Psoas muscle (tissue), 7 donors: ENCODE measurements at regions not wholly inside any gene's neighbourhood (a gene's known extent, or its start where the extent isn't known, plus 50 kb on each side); places are given as distances from the start of the nearest gene placed in this dataset.

Experiments
- ATAC-seq, 4 donors: fragments of 200-7000 bp; cut with Tn5 transposase; one replicate each; pipeline ENCODE4 v1.9.1; 2020; ENCODE audit warnings: moderate library complexity in 3 of 4, mild to moderate bottlenecking in 2 of 4
- DNase-seq, 2 donors: peaks; one replicate each; pipeline ENCODE4 v3.0.0-alpha.2; 2020
- H3K27ac ChIP-seq: fragments of 200-600 bp; one replicate; pipeline ENCODE4 v1.8.0; 2022
- H3K27me3 ChIP-seq, 3 donors: fragments of 200-600 bp in 1 of 3; one replicate each; pipeline versions ENCODE4 v1.6.1 to v1.8.0; 2013 to 2022; ENCODE audit warnings: low read length in 2 of 3, mild to moderate bottlenecking in 2 of 3, moderate library complexity in 1 of 3; ENCODE audit not compliant: insufficient read depth in 3 of 3
- H3K36me3 ChIP-seq, 2 donors: fragments of 200-600 bp in 1 of 2; one replicate each; pipeline versions ENCODE4 v1.6.1 to v1.8.0; 2013 to 2022; ENCODE audit warnings: low read depth in 1 of 2, mild to moderate bottlenecking in 1 of 2, moderate library complexity in 1 of 2; ENCODE audit not compliant: insufficient read depth in 1 of 2
- H3K4me1 ChIP-seq: fragments of 200-600 bp; one replicate; pipeline ENCODE4 v1.8.0; 2022
- H3K4me3 ChIP-seq: fragments of 200-600 bp; one replicate; pipeline ENCODE4 v1.8.0; 2022; ENCODE audit warnings: mild to moderate bottlenecking
- H3K9me3 ChIP-seq: fragments of 200-600 bp; one replicate; pipeline ENCODE4 v1.8.0; 2022
- WGBS, 3 donors: extraction: QIAGEN DNeasy Blood & Tissue Kit; methylation state at CpG; one replicate each; pipeline versions ENCODE4 v1.1.6 to v1.1.7; 2013; 5-methylcytosine and 5-hydroxymethylcytosine counted together
- intact Hi-C, 2 donors: fragments of 100-400 bp; cut with DNase I; formaldehyde crosslinking; loops; one replicate each; pipeline versions ENCODE4 v1.11.0 to v1.14.2; 2022
- TF ChIP-seq, protein P1 (sequence below): fragments of 200-600 bp; IDR thresholded peaks from one replicate; pipeline ENCODE4 v1.8.0; 2022; ENCODE audit warnings: antibody characterized with exemption
- donor health status: healthy with polysubstance abuse.
- donor health status: DM: no; HTN: no; CAD: no; lungs with moderate emphysema.
- donor health status: Bipolar disorder and iron deficiency.
- donor health status: healthy.
- donor health status: DM: yes; HTN: yes; CAD: no.
- donor health status: DM: no; HTN: no; CAD: no.
- donor health status: DM: yes; HTN: yes; CAD: no.

DNA sequence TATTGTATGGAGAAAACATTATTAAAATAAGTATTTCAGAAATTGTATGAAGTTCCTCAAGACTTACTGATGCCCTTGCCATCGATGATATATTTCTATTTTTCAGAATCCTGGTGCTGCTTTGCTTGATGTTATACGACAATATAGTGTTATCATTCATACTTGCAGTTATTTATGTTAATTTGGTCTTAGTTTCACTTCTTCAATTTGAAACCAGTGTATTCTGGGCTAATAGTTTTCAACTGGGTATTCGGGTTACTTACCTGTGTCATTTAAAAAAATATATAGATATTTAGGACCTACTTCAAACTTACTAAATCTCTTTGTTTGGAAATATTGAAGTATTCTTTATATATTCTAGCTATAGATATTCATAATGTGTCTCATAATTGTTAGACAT, 1414.7 kb downstream of the C4orf33 start:
- no peak for DNase-seq
- Histone ChIP-seq H3K9me3 (no peaks in the 10 kb centered on the region), H3K36me3 (no peaks in the 10 kb centered on the region), H3K27me3 (no peaks in the 10 kb centered on the region), H3K4me1 (no peaks in the 10 kb centered on the region), H3K27ac (no peak overlapping the region), H3K4me3 (no peak overlapping the region)
- 87 to 90% (median 87%) methylated on average over 3 of the region's 3 CpGs for WGBS, 3 donors
- ATAC-seq = no peak
- intact Hi-C loops = no loop called here
- TF ChIP-seq, protein P1, sequence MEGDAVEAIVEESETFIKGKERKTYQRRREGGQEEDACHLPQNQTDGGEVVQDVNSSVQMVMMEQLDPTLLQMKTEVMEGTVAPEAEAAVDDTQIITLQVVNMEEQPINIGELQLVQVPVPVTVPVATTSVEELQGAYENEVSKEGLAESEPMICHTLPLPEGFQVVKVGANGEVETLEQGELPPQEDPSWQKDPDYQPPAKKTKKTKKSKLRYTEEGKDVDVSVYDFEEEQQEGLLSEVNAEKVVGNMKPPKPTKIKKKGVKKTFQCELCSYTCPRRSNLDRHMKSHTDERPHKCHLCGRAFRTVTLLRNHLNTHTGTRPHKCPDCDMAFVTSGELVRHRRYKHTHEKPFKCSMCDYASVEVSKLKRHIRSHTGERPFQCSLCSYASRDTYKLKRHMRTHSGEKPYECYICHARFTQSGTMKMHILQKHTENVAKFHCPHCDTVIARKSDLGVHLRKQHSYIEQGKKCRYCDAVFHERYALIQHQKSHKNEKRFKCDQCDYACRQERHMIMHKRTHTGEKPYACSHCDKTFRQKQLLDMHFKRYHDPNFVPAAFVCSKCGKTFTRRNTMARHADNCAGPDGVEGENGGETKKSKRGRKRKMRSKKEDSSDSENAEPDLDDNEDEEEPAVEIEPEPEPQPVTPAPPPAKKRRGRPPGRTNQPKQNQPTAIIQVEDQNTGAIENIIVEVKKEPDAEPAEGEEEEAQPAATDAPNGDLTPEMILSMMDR = no peak

DNA sequence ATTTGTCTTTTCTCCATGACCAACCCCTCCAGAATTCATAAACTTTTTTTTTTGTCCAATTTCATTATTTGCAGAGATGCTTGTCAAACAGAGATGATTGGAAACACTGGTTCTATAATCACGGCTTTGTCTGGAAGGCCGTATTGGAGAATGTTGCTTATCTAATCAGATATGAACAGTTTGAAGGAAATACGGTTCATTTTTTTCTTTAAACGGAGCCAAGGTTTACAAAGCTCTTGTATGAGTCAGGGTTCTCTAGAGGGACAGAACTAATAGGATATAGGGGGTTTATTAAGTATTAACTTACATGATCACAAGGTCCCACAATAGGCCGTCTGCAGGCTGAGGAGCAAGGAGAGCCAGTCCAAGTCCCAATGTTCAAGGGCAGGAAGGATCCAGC, 1415.8 kb downstream of the C4orf33 start:
- WGBS, 3 donors = 57 to 68% (median 59%) methylated on average over 5 of the region's 5 CpGs

DNA sequence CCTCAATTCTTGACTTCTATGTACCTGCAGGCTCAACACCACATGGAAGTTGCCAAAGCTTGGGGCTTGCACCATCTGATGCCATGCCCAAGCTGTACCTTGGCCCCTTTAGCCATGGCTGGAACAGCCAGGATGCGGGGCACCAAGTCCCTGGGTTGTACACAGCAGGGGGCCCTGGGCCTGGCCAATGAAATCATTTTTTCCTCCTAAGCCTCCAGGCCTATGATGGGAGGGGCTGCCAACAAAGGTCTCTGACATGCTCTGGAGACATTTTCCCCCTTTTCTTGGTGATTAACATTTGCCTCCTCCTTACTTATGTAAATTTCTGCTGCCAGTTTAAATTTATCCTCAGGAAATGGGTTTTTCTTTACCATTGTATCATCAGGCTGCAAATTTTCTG, 1428.1 kb downstream of the C4orf33 start:
- no peaks in the 10 kb centered on the region for H3K36me3 ChIP-seq
- no peak overlapping the region for H3K4me3 ChIP-seq
- TF ChIP-seq, protein P1 = no peak
- H3K4me1 ChIP-seq = no peaks in the 10 kb centered on the region
- intact Hi-C loops = no loop called here
- 77 to 95% (median 88%) methylated on average over 1 of the region's 1 CpG for WGBS, 3 donors
- no peak overlapping the region for H3K27ac ChIP-seq
- H3K27me3 ChIP-seq = no peaks in the 10 kb centered on the region
- ATAC-seq (no peak), DNase-seq (no peak)
- peaks cover 7% of the 10 kb centered on the region for H3K9me3 ChIP-seq

More for the DNA sequence above, 1415.8 kb downstream of the C4orf33 start:
- Histone ChIP-seq H3K27me3 (no peaks in the 10 kb centered on the region), H3K27ac (no peak overlapping the region), H3K4me3 (no peak overlapping the region), H3K9me3 (no peaks in the 10 kb centered on the region), H3K36me3 (no peaks in the 10 kb centered on the region), H3K4me1 (no peaks in the 10 kb centered on the region)
- intact Hi-C loops = no loop called here
- ATAC-seq (no peak), DNase-seq (no peak)
- TF ChIP-seq, protein P1 = no peak

DNA sequence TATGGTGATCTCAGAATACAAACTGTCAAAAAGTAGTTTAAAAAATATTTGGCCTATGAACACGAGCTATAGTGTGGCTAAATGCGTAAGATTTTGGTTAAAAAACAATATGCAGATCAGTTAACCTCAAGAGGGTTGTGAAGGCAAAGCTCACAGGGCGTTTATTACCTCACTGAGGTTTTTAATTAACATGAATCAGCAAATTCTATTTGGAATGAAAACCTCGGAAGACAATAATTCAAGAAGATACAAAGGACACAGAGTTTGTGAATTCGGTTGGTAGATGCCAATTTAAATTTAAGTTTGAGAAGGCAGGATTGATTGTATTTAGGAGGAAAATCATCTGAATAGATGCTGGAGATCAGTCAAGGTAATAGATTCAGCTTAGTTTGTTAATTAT, 1434.6 kb downstream of the C4orf33 start:
- WGBS, 3 donors = 71 to 74% (median 72%) methylated on average over 5 of the region's 5 CpGs
- intact Hi-C loops = no loop called here
- Histone ChIP-seq H3K4me3 (no peak overlapping the region), H3K4me1 (no peaks in the 10 kb centered on the region), H3K27me3 (no peaks in the 10 kb centered on the region), H3K27ac (no peak overlapping the region), H3K36me3 (no peaks in the 10 kb centered on the region), H3K9me3 (no peaks in the 10 kb centered on the region)
- DNase-seq = no peak
- ATAC-seq = no peak
- TF ChIP-seq, protein P1 = no peak

DNA sequence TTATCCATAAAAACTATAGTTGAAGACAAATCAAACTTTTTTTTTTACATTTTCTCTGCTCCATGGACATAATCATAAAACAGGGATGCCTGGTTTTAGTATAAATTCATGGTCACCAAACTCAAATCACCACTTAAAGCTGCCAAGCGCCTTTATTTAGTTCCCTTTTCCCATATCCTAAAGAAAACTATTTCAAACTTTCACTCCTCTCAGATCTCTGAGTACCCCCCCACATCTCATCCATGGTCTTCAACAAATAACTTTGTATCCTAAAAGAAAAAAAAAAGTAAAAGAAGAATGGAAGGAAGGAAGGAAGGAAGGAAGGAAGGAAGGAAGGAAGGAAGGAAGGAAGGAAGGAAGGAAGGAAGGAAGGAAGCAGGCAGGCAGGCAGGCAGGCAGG, 1438.7 kb downstream of the C4orf33 start:
- WGBS, 3 donors = 71 to 90% (median 81%) methylated on average over 1 of the region's 1 CpG
- TF ChIP-seq, protein P1 = no peak
- intact Hi-C loops = no loop called here
- Histone ChIP-seq H3K27ac (no peak overlapping the region), H3K4me3 (no peak overlapping the region), H3K36me3 (no peaks in the 10 kb centered on the region), H3K27me3 (no peaks in the 10 kb centered on the region), H3K9me3 (no peaks in the 10 kb centered on the region), H3K4me1 (no peaks in the 10 kb centered on the region)
- DNase-seq (no peak), ATAC-seq (no peak)
